ENCODE measurements at regions not wholly inside any gene's neighbourhood (a gene's known extent, or its start where the extent isn't known, plus 50 kb on each side); places are given as distances from the start of the nearest gene placed in this dataset.

GRCh38 chr20:60080401-60080800 lies 122.2 kb downstream of the CDH26 start (continued):
- no peak for TF ChIP-seq POU6F1 (CRISPR knock-in tag; IDR thresholded peaks at IDR 0.05; ENCODE audit: borderline replicate concordance, low read depth)

GRCh38 chr20:60085551-60086132 lies 127.4 kb downstream of the CDH26 start:
- no peak for ATAC-seq

More at GRCh38 chr20:60085551-60086132, 127.4 kb downstream of the CDH26 start:
- TF ChIP-seq TCF4 (CRISPR knock-in tag; IDR thresholded peaks at IDR 0.05; ENCODE audit: borderline replicate concordance), result no peak
- TF ChIP-seq TOX (CRISPR knock-in tag; IDR thresholded peaks at IDR 0.05; ENCODE audit: borderline replicate concordance), result no peak
- TF ChIP-seq RARB (CRISPR knock-in tag; IDR thresholded peaks at IDR 0.05), result no peak
- TF ChIP-seq CREB5 (CRISPR knock-in tag; IDR thresholded peaks at IDR 0.05; ENCODE audit: low read depth), result no peak
- no peak for TF ChIP-seq ZFP3 (CRISPR knock-in tag; IDR thresholded peaks at IDR 0.05)
- TF ChIP-seq ZNF70 (CRISPR knock-in tag; IDR thresholded peaks at IDR 0.05), result no peak
- no peak for TF ChIP-seq POU6F1 (CRISPR knock-in tag; IDR thresholded peaks at IDR 0.05; ENCODE audit: borderline replicate concordance, low read depth)
- no peak for TF ChIP-seq PATZ1 (CRISPR knock-in tag; IDR thresholded peaks at IDR 0.05; ENCODE audit: borderline replicate concordance)
- no peak for TF ChIP-seq PPARA (CRISPR knock-in tag; IDR thresholded peaks at IDR 0.05; ENCODE audit: borderline replicate concordance)
- TF ChIP-seq OSR1 (CRISPR knock-in tag; IDR thresholded peaks at IDR 0.05), result no peak
- no peak for TF ChIP-seq ARNTL (CRISPR knock-in tag; IDR thresholded peaks at IDR 0.05; ENCODE audit: borderline replicate concordance, low read depth)
- TF ChIP-seq CSRNP3 (CRISPR knock-in tag; IDR thresholded peaks at IDR 0.05), result no peak
- no peak for TF ChIP-seq CSDC2 (CRISPR knock-in tag; IDR thresholded peaks at IDR 0.05)
- TF ChIP-seq ZC3H10 (CRISPR knock-in tag; IDR thresholded peaks at IDR 0.05), result no peak
- TF ChIP-seq ZNF565 (CRISPR knock-in tag; conservative IDR thresholded peaks at IDR 0.05; ENCODE audit: low read depth), result no peak
- TF ChIP-seq ISL1 (CRISPR knock-in tag; IDR thresholded peaks at IDR 0.05), result no peak
- TF ChIP-seq TSHZ2 (CRISPR knock-in tag; IDR thresholded peaks at IDR 0.05), result no peak
- no peak for TF ChIP-seq SNAI2 (CRISPR knock-in tag; IDR thresholded peaks at IDR 0.05)
- no peak for TF ChIP-seq ZNF8 (CRISPR knock-in tag; IDR thresholded peaks at IDR 0.05)
- no peak for TF ChIP-seq BACH2 (CRISPR knock-in tag; IDR thresholded peaks at IDR 0.05; ENCODE audit: borderline replicate concordance)
